NCI-H2196 (cell line): ENCODE measurements at regions not wholly inside any gene's neighbourhood (a gene's known extent, or its start where the extent isn't known, plus 50 kb on each side); places are given as distances from the start of the nearest gene placed in this dataset.

Experiments used
- DNase-seq: peaks from one replicate; lab custom pipeline; 2025; ENCODE audit not compliant: unreplicated experiment; lab: John Stamatoyannopoulos, UW

DNA sequence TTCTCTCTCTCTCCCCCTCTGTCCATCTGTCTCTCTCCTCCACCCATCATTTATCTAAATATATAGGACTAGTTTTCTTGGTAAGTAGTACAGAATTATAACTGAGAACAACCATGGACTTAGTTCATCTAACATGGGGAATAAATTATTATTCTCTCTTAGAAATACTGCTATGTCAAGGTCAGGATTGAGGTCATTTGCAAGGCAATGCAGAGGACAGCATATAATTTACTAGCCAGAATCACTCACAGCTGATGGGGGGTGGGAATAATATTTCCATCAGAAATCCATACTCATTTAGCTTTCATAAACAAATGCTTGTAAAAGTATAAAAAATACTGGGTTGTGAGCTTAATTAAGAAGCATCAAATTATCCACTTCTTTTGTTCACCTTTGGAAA, 553.9 kb upstream of the POU3F2 start:
- no peak for DNase-seq

DNA sequence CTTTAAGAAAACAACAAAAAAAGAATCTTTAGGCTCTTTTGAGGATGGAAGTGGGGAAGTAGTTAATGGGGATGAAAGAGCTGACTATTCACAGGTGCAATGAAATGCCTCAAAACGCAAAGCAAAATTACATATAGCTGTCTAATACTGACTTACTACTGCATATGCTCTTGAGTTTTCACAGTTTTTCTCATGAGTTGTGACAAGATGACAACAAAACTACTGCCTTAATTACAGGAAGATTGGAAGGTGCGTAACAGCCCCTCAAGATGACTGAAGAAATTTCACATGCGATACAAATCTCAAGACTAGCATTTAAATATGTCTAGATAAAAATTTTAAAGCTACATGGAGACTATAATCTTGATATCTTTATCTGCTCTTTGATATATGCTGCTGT, 547.8 kb upstream of the POU3F2 start:
- DNase-seq = no peak

DNA sequence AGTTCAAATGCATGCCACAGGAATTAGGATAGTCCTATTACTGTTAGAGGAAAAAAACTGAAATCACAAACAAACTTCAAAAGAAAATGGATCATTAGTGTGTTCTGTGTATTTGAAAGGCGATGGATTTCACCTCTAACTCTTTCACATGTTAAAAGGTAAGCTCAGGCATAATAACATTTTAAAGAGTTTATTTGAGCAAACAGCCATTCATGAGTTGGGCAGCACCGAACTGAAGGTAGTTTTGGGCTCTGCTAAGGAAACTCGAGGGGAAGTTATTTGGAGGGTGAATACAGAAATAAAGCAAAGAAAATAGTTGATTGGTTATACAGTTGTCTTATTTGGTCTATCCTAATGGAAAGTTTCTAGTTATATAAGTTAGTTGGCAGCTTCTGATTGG, 546.5 kb upstream of the POU3F2 start:
- no peak for DNase-seq

DNA sequence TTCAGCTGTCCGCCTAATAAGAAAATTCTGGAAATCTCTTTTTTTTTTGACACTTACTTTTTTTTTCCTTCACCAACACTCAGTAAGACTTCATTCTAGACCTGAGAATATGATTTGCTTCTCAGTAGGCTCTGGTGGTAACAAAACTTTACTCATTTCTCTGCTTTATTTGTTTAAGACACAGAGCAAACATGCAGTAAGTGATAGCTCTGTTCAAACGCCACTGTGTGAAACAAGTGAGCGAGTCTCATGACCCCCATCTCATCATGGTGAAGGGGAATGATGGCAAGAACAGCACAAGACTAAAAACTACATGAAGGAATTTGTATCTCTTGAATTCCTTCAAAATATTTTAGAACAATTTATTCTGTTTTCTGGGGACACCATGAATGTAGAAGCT, 541.6 kb upstream of the POU3F2 start:
- no peak for DNase-seq

DNA sequence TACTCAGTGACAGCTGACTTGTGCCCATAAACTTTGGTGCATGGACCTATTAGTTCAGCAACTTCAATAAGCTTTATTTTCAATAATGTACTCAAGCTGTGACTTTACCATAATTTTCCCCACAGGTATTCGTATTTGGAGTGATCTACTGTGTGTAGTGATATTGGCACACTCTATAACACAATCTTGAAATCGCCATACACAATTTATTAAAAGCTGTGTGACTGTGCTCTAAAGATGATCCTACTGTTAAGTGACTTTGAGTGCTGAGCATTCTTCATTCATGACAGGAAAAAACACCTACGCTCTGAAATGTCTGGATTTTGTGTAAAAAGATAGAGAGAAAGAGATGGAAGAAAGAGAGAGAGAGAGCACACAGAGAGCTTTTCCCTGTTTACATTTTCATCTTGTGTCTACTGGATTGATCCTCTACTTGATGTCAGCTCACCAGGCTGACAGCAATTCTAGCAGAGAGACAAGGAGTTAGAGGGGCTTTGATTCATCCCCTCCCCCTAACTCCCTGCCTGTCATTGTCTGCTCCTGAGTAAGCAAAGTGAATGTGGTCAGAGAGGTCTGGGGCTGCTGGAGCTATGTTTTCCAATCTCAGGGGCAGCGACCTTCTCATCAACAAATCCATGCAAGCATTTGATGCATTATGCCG, 538.7 kb upstream of the POU3F2 start:
- no peak for DNase-seq

DNA sequence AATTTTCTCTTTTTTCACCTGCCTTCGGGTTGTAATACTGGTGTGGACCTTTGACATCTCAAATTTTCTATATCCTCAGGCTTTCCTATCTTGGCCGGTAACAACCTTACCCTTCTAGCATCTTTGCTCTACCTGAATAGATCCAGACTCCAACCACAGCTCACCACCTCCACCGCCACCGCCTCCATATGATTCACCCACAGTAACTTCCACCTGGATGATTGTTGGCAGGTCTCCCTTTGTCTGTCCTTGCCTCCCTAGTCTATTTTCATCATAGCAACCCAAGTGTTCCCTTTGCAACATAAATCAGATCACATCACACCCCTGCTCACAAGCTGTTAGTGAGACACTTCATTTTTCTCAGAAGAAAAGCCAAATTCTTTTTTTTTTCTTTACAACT, 525.8 kb upstream of the POU3F2 start:
- DNase-seq = no peak

DNA sequence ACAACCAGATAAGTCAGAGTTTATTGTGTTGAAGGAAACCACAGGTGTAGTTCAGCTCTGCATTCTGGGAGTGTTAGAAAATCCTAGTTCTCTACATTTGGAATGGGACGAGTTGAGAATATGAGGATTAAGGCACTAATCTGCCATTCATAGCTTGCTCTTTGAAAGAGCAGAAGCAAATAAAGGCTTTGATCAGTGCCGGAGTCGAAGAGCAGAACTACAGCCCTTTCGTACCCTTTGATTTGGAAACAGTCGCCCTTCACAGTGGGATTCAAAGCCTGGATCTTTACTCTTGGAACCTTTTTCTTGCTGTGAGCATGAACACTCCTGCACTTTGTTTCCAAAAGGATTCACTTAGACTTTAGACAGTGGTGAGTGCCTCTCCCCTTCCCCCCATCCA, 523.9 kb upstream of the POU3F2 start:
- DNase-seq = no peak

DNA sequence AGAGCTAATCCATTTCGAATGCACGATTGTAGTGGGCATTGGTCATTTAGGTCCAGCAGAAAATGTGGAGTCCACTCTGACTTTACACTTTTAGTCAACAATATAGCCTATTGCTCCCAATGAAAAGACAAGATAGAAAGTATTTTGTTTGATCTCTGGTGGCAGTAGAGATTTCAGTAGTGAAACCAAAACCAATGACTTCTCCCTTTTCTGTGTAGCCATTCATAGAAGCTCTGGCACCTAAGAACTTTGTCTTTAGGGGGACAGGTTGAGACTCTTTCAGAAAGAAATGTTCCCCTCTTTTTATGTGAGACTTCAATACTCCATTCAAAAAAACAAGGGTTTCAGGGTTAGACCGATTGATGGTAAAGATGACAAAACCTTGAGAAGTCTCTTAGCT, 510.8 kb upstream of the POU3F2 start:
- no peak for DNase-seq

DNA sequence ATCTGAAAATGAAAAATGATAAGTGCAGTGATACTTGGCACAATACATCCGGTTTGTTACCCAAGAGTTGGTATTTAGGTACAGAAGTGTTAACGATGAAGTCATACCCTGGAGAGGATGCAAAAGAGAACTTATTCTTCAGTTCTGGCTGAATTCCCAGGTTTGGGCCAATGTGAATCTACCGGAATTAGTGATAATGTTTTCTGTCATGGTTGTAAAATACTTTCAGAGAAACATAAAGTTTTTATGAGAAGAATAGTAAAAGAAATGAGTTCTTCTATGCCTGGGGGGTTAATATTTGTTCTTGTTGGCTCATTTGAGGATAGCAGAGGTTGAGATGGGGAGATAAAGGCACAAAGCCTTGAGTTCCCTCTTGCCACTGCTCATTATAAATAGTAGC, 509.9 kb upstream of the POU3F2 start:
- DNase-seq = no peak

DNA sequence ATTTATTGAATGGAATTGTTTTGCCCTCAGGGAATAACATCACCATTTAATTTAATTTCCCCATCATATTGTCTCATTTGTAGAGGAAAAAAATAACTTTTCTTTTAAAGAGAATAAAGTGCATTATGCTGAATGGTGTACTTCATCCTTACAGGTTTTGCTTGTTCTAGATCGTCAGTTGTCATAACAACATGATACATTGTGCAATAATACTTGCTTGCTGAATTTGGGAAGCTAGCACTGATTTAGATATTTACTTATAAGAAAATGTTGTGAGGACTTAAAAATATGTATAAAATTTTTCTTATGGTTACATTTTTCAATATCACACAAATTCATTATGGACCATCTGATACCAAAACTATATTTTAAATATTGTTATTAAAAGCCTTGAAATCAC, 509.0 kb upstream of the POU3F2 start:
- no peak for DNase-seq

DNA sequence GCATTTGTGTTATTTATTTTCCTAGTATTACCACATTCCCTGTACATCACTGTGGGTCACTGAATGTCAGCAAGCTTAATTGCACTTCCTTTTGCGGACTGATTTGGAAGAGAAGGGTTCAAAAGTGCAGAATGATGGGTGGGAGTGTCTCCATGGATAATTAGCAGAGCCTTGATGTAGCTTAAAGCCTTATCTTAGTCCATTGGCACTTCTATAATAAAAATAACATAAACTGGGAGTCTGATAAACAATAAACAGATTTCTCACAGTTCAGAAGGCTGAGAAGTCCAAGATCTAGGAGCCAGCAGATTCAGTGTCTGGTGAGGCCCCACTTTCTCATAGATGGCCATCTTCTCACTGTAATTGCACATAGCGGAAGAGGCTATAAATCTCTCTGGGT, 501.1 kb upstream of the POU3F2 start:
- DNase-seq = no peak

DNA sequence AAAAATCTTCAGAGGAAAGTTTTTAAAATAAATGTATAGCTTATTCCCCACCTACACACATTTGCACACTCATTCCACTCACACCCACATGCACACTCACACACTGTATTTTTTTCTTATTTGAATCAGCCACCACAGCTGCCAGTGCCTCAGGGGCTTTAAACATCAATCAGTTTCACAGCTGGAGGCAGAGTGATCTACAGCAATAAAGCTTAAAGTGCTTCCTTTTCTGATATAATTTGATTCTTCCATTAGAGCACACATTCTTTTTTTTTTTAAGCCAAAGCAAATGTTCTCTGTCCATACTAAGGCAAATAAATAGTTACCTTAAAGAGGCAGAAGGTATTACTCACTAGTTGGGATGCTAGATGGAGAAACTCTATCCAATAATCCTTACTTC, 498.8 kb upstream of the POU3F2 start:
- no peak for DNase-seq

DNA sequence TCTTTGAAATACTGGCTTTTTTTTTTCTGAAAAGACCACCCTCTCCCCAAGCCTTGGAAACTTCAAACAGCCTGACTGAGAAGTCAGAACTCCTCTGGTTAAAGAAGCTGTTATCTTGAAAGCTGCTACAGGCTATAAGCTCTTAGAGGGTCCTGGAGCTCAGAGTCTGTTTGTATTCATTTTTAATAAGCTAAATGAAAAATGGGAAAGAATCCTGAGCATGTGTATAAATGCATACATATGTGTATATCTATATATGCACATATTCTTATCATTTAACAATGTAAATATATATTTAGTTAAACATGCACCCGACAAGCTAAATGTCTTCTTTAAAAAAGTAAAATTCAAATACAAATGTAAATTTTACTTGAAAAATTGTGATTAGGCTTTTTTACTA, 494.9 kb upstream of the POU3F2 start:
- no peak for DNase-seq

DNA sequence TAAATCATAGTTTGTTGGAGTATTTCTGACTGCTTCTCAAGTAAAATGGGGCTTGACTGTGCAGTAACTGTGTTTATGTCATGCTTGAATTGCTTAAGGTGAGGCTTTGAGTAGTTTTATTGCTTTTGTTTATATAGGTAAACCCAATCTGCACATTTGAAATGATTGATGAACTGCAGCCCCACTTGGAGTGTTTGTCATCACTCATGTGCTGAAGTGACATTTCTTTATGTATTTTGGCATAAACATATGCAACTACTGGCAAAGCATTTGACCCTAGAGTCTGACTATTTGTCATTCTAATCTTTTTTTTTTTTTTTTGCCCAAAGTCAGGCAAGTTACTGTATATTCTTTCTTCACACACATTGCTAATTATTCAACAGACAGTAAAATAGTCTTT, 491.4 kb upstream of the POU3F2 start:
- DNase-seq = no peak

DNA sequence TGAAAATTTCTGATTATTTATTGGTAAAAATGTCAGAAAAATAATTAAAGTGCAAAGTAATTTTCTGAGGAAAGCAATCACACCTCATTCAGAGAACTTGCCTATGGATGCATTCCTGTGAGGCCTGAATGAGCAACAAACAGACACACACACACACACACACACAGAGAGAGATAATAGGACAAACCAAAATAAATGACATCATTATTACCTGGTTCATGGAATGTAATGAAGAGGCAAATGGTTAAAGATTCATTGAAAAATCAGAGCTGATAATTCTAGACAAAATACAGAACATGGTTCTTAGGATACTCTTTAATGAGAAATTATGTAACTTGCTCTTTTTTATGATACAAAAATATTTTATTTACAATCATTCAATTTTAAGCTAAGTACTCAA, 490.6 kb upstream of the POU3F2 start:
- DNase-seq = no peak

DNA sequence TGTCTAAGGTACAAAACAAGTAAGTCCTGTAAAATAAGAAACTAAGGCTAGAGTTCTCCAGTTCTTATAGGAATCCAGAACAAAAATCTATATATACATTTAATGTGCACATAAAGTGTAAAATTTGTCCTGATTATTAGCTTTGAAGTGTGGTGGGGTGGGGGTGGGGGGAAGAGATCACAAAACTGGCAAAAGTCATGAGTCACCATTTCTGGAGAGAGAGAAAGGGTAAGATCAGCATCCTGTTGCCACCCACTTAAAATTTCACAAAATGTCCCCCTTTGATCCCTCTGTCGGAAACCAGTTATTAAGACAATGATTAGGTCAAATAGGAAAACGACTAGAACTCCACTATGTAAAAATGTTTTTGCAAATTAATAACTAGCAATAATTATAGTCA, 482.0 kb upstream of the POU3F2 start:
- no peak for DNase-seq

DNA sequence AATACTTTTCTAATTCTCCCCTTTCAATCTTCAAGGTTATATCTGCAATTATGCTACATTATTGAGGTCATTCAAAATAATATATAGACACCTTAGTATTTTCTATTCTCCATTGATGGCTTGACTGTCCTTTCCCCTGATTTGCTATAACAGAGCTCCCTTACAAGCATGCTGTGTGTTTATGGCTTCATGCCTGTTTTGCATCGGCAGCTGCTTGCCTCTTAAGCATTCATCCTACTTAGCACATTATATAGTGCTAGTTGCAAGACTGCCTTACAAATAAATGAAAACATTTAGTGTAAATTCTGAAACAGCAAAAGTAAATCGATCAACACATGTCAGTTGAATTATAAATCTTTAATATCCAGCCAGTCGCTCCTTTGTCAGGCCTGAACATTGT, 476.2 kb upstream of the POU3F2 start:
- no peak for DNase-seq

DNA sequence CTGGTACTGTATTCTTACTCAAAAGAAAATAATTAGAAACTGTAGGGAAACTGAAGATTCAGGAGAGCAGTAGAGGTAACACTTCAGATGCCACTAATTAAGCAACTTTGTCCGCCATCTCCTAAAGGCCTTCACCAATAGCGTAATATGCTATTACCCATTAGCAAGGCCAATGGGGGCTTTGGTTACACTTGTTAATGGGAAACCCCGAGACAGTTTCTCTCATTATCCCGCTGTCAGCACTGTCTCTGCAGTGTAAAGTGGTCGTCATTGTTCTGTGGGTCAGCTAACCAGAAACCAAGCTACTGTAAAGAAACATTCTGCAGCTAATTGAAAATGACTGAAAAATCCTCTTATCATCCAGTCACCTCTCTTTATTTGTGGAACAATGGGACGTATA, 468.0 kb upstream of the POU3F2 start:
- DNase-seq = no peak

DNA sequence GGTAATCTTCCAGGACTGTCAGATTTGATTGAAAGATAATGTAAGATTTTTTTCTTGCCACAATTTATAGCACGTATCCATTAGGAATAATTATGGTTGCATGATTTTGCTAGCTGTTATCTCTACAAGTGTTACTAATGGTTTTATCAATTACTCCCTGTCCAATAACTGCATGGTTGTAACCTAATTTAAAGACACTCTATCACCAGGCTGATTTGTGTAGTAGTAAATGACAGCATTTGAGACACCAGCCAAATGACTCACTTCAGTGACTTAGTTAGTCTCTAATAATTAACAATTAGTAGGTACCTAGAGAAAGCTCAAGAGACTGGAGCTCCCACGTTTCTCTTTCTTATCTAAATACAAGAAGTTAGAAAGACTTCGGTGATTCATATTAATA, 453.8 kb upstream of the POU3F2 start:
- DNase-seq = no peak

DNA sequence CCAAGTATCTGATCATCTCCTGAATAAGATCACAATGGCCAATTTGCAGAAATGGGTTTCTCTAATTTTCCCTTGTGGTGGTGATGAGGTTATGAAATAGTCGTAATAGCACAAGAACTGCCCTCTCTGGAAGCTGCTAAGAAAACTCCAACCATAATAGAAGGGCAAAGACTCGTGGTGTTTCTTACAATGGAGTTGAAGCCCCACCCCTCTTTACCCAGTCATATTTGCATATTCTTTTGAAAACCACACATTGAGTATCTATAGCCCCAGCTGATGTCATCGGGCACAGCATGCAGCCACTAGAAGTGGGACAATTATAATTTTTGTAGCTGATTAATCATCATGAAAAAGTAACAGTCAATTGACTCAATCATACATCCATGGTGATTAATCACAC, 452.1 kb upstream of the POU3F2 start:
- DNase-seq = no peak

DNA sequence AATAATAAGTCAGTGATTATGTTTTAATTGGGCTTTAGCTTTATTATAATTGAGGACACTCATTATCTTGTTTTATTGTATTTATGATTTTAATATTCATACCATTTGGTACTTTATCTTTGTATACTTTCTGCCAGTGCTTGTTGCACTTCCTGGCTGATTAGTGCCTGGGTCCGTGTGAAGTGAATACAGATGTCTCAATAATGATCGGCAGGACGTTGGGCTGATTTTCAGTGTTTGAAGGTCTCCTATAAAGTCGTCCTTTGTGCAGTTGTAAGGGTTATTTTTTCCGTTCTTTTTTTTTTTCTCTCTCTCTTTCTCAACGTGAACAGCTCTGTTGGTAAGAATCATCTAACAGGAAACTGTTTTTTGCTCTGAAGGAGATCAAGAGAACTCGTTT, 450.0 kb upstream of the POU3F2 start:
- no peak for DNase-seq

DNA sequence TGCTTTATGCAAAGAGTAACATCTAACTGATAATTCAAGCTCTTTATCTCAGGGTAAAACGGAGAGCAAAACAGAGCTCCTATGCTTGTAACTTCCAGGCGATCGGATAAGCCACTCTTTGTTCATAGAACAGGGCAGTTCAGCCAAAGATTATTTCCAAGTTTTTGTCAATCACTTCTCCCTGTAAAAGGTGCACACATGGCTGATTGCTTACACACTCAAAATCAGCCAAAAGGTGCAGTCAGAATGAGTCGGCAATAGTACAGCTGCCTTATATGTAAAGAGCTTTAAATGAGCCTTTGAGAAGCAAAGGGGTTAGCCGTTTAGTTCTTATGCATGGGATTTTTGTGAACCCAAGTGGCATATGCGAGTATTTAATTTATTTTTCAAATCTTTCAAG, 449.6 kb upstream of the POU3F2 start:
- no peak for DNase-seq

DNA sequence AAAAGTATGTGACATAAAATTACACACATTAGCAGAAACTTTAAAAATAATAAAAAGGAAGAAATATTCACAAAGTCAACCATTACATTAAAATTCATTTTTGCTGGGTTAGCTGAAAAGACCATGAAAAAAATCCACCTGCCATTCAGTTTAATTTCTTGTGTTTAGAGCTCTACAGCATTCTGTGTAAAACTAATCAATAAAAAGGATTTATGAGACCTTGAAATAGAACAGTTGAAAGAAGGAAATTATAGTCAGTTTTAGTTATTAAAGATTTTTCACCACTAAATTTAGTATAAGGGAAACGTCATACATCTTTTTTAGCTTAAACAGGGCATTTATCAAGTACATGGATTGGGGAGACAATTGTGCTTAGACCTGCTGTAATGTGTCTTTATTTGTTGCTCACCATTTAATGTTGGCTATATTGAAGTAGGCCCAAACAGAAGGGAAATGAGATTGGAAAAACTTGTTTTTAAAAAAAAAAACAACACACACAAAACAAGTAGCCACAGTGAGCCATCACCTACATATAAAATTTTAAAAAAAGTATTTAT, 438.7 kb upstream of the POU3F2 start:
- DNase-seq = no peak

DNA sequence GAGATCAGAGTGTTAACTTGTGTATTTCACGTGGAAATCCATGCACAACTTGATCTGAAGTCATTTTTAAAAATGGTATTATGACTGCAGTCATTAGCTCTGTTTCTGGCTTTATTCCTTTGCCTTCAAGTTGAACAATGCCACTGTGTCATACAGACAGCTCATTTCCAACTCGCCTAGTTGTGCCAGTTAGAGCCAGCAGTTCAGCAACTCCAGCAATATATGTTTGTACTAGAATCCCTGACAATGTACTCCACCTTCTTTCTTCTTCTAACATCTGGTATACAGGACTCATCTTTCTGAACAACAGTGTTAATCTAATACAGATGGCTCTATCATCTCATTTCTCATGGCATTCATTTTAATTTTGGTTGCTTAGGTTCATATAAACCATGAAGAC, 418.3 kb upstream of the POU3F2 start:
- no peak for DNase-seq
